Stimulated activated CD4-positive, alpha-beta T cell treated with anti-CD3 and anti-CD28 coated beads, Interleukin-4, amount 100 ng/mL, for 4 hours (primary cell): ENCODE measurements at regions not wholly inside any gene's neighbourhood (a gene's known extent, or its start where the extent isn't known, plus 50 kb on each side); places are given as distances from the start of the nearest gene placed in this dataset.
"Not testable (repeated sequence)": the region's sequence is repeated elsewhere in the genome, so short reads cannot be mapped to it uniquely, and the experiment has no call there.

Source experiments
- DNase-seq, 2 experiments: peaks; one replicate each; pipeline ENCODE4 v3.0.0-alpha.2; 2020

GRCh38 chr5:92543201-92543600, 1037.8 kb downstream of the NR2F1-AS1 start:
- DNase-seq = no peak

DNA sequence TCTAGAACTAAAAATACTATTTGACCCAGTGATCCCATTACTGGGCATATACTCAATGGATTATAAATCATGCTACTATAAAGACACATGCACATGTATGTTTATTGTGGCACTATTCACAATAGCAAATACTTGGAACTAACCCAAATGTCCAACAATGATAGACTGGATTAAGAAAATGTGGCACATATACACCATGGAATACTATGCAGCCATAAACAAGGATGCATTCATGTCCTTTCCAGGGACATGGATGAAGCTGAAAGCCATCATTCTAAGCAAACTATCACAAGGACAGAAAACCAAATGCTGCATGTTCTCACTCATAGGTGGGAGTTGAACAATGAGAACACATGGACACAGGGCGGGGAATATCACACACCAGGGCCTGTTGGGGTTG, 1039.0 kb downstream of the NR2F1-AS1 start:
- not testable (repeated sequence) for DNase-seq

- DNase-seq = no peak
Measured at GRCh38 chr5:92527311-92528078, 1053.5 kb downstream of the NR2F1-AS1 start.

DNA sequence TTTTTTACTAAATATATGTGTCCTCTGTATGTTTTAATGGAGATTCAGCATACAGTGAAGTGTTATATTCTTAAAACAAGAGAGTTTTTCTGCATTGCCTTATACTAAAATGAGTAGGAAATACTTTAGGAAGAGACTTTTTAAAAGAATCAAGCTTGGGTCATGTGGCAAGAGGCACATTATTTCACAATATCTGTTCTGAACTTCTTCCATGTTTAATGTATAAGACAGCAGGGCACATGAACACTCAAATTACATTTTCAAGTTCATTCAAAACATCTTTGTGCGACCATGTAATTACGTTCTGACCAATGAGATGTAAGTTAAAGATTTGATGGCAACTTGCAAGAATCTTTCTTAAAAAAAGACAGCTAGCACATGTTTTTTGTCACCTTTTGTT, 1055.9 kb downstream of the NR2F1-AS1 start:
- DNase-seq = no peak

DNA sequence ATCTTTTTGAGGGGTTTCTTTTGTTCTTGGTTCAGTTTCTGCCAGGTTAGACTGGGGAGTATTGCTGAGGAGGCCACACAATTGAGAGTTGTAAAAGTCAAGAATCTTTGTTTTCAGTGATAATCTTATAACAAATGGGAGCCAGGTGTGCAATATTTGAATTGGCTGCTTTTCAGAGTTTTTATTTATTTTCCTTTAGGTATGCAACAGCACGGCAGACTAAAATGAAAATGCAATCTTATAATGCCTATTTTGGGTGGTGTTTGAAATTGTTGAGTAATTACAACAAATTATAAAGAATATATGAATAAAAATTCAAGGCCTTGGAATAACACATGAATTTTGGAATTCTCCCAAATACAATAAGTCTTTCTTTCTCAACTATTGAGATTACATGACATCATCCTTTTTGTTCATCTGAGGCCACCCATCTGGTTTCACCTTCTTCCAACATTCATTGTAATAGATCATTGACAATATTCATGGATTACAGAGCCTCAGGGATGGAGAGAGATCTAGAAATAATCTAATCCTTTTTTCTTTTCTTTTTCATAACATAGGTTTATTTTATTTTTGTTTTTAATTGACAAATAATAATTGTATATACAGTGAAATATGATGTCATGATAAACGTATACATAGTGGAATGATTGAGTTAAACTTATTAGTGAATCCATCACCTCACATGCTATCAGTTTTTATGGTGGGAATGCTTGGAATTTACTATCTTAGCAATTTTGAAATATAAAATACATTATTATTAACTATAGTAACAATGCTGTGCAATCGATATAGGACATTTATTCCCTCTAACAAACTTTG, 1061.0 kb downstream of the NR2F1-AS1 start:
- DNase-seq = no peak

GRCh38 chr5:92518318-92518904, 1062.6 kb downstream of the NR2F1-AS1 start:
- DNase-seq = no peak

DNA sequence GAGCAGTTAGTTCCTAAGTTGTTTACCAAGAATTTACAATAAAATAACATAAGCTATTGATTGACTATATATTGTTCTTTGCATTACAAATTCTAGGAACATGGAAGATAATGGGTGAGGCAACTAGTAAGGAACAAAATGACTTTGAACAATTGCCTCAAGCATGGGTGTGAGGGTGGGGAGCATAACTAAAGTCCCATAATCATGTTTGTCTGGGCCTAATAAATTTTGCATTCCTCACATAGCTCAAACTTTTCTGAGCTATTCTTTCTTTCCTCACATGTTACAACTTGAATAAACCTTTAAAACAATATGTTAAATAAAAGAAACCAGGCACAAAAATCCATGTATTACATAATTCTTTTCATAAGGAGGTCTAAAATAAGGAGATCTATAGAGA, 1066.1 kb downstream of the NR2F1-AS1 start:
- DNase-seq = no peak

GRCh38 chr5:92513067-92513466, 1068.0 kb downstream of the NR2F1-AS1 start:
- DNase-seq = no peak

- DNase-seq = no peak
Measured at GRCh38 chr5:92508271-92508670, 1072.7 kb downstream of the NR2F1-AS1 start.

DNA sequence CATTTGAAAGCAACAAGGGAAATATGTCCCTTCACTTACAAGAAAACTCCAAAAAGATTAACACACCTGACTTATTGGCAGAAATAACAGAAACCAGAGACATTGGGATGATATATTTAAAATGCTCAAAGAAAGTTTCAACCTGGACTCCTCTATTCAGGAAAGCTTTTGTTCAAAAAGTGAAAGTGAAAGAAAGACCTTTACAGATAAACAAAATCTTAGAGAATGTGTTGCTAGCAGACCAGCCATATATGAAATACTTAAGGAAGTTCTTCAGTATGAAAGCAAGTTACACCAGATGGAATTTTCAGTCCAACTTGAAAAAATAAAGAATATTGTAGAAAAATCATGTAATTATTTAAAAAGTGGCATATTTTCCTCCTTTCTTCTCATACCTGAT, 1075.1 kb downstream of the NR2F1-AS1 start:
- DNase-seq = no peak

- DNase-seq = no peak
Measured at GRCh38 chr5:92505145-92505544, 1075.9 kb downstream of the NR2F1-AS1 start.

GRCh38 chr5:92504346-92504745, 1076.7 kb downstream of the NR2F1-AS1 start:
- no peak for DNase-seq

DNA sequence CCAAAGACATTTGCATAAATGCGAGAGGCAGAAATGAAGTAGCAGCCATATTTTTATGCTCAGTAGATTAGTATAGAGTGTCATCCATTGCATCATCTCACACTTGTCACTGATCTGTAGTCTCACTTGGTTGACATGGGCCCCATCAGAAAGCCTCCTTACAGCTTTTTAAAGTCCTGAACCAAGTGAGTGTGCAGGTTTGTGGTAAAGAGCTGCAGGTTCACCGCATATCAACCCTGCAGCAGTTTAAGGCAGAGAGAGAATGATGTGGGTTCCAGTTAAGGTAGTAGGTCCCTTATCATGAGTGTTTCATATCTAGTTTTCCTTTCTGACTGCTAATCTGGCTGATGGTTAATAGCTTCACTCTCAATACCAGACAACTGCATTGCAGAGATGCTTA, 1080.3 kb downstream of the NR2F1-AS1 start:
- DNase-seq = no peak

DNA sequence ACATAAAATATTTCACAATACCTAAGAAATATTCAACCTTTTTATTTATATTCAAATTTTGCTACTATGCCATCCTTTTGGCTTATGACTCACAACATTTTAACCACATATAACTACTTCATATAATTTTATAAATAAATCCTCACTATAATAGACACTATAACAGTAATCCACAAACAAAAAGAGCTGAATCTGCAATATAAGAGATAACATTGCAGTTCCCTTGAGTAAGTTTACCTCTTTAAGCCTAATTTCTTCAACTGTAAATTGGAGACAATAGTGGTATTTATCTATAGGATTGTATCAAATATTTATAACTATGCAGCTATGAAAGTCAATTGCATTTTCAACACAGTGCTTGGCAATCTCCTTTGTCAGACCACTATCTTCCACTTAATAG, 1084.5 kb downstream of the NR2F1-AS1 start:
- no peak for DNase-seq

DNA sequence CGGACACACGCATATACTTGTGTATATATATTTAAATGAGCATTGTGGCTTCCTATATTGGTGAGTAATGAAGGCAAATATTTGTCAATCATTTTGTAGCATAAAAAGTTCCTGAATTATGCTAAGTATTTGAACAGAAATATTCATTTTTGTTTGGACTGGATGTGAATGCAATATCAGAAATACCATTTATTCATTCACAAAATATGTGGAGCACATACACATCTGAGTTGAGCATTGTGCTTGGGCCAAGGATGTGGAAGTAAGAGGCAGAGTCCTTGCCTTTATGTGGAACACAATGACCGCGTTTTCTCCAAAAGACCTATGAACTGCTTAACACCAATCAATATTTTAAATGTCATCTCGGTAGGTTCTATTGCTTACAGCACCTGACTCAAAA, 1086.5 kb downstream of the NR2F1-AS1 start:
- no peak for DNase-seq

DNA sequence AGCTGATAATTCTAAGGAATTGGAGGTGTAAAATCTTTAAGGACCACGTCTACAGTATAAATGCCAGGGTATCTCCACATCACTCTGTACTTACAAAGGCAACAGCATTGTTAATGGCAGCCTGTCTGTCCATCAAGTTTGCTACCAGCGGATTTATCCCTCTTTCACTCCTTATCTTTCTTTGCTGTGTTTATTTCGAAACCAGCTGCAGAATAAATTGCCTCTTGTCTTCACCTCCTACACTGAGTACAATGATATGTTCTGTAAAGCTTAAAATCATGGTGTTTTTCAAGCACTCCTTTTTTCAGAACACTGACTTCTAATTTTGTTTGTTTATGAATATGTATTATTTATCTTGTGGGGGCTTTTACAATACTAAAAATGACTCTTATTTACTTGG, 1088.1 kb downstream of the NR2F1-AS1 start:
- no peak for DNase-seq

GRCh38 chr5:92484484-92484883, 1096.5 kb downstream of the NR2F1-AS1 start:
- no peak for DNase-seq

DNA sequence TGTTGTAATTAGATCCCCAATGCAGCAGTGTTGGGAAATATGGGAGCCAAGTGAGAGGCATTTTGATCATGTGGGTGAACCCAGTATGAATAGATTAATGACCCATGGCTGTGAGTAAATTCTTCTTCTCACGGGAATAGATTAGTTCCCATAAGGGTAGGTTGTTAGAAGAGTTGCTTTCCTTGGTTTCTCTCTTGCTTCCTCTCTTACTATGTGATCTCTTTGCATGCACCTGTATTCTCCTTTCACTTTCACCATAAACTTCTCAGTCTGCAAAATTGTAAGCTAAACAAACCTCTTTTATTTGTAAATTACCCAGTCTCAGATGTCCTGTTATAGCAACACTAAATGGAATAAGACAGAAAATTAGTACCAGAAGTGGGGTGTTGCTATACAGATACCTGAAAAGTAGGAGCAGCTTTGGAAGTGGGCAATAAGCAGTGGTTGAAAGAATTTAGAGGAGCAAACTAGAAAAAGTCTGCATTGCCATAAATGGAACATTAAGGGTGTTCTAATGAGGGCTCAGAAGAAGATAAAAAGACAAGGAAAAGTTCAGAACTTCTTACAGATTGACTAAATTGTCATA, 1090.0 kb upstream of the ARRDC3 start:
- DNase-seq = no peak

DNA sequence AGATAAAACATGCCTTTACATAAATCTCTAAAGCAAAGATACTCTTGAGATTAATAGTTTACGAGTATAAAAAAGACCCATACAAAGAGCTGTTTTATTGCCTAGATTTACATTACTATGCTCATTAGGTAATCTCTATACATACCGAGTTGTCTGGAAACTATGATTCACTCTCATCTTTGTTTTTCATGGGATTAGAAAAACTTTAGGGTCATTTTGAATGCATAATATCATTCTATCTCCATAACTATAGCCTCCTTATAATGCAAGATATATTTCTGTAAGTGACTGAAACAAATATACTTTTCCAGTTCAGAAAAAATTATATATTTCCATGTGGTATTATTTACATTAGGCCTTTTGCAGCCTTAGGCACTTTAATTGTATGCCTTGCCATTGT, 1088.7 kb upstream of the ARRDC3 start:
- DNase-seq = no peak

GRCh38 chr5:92470770-92471169, 1087.7 kb upstream of the ARRDC3 start:
- no peak for DNase-seq

GRCh38 chr5:92468295-92468694, 1085.2 kb upstream of the ARRDC3 start:
- DNase-seq = no peak

- no peak for DNase-seq
Measured at GRCh38 chr5:92467695-92468094, 1084.6 kb upstream of the ARRDC3 start.

GRCh38 chr5:92460505-92460904, 1077.4 kb upstream of the ARRDC3 start:
- DNase-seq = no peak

DNA sequence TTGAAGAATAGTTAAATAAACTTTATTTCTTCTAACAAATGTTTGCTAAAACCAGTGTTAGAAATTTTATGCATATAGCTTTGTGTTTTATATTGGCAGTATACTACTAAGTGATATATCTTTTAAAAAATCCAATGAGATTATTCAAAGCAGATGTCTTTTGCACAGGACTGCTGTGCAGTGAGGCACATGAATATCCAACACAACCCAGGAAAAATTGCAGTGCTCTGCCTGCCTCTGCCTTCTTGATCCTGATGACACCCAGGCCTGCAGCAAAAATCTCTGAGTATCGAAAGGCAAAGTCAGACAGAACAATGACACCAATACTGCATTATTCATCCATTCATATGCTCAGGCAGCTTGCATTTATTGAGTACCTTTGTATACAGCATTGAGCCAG, 1076.5 kb upstream of the ARRDC3 start:
- DNase-seq = no peak
